KBM-7 (cell line): ENCODE measurements at regions not wholly inside any gene's neighbourhood (a gene's known extent, or its start where the extent isn't known, plus 50 kb on each side); places are given as distances from the start of the nearest gene placed in this dataset.

Experiments
- DNase-seq: peaks from one replicate; pipeline ENCODE4 v3.0.0-alpha.2; 2015
- in situ Hi-C: fragments of 300-500 bp; cut with MboI; formaldehyde crosslinking; loops from 2 replicates; pipeline ENCODE4 v1.14.3; 2020; ENCODE audit warnings: low sequenced_read_pairs, low pct_unique_long_range_greater_than_20kb, mixed read lengths

- in situ Hi-C loops, result no loop called here
- no peak for DNase-seq
These were observed 1494.7 kb upstream of the CDH8 start for GRCh38 chr16:63530974-63531373.

GRCh38 chr16:63530208-63530607 lies 1494.0 kb upstream of the CDH8 start:
- in situ Hi-C loops, result no loop called here
- DNase-seq, result no peak

GRCh38 chr16:63527404-63527803 lies 1491.2 kb upstream of the CDH8 start:
- in situ Hi-C loops, result no loop called here

GRCh38 chr16:63516394-63516793 lies 1480.2 kb upstream of the CDH8 start:
- DNase-seq, result no peak
- in situ Hi-C loops, result no loop called here

More at GRCh38 chr16:63527404-63527803, 1491.2 kb upstream of the CDH8 start:
- no peak for DNase-seq

GRCh38 chr16:63512910-63513309 lies 1476.7 kb upstream of the CDH8 start:
- DNase-seq, result no peak
- in situ Hi-C loops, result no loop called here

- no peak for DNase-seq
- in situ Hi-C loops, result no loop called here
These were observed 1461.2 kb upstream of the CDH8 start for GRCh38 chr16:63497408-63497807.

- no peak for DNase-seq
- in situ Hi-C loops, result no loop called here
These were observed 1460.0 kb upstream of the CDH8 start for GRCh38 chr16:63496282-63496681.

GRCh38 chr16:63488955-63489354 lies 1452.7 kb upstream of the CDH8 start:
- no peak for DNase-seq
- in situ Hi-C loops, result no loop called here

GRCh38 chr16:63481060-63481459 lies 1444.8 kb upstream of the CDH8 start:
- DNase-seq, result no peak
- in situ Hi-C loops, result no loop called here

GRCh38 chr16:63473725-63474124 lies 1437.5 kb upstream of the CDH8 start:
- DNase-seq, result no peak
- in situ Hi-C loops, result no loop called here

- no peak for DNase-seq
- in situ Hi-C loops, result no loop called here
These were observed 1431.3 kb upstream of the CDH8 start for GRCh38 chr16:63467513-63467912.

- in situ Hi-C loops, result no loop called here
- no peak for DNase-seq
These were observed 1426.1 kb upstream of the CDH8 start for GRCh38 chr16:63462316-63462715.

- in situ Hi-C loops, result no loop called here
- peak; percentile 4 for DNase-seq
These were observed 1425.1 kb upstream of the CDH8 start for GRCh38 chr16:63461248-63461841.

- in situ Hi-C loops, result no loop called here
- DNase-seq, result no peak
These were observed 1422.6 kb upstream of the CDH8 start for GRCh38 chr16:63458846-63459245.

- in situ Hi-C loops, result no loop called here
- no peak for DNase-seq
These were observed 1421.6 kb upstream of the CDH8 start for GRCh38 chr16:63457869-63458268.

GRCh38 chr16:63453261-63453660 lies 1417.0 kb upstream of the CDH8 start:
- in situ Hi-C loops, result no loop called here
- no peak for DNase-seq

GRCh38 chr16:63447121-63447520 lies 1410.9 kb upstream of the CDH8 start:
- in situ Hi-C loops, result no loop called here
- no peak for DNase-seq

GRCh38 chr16:63442246-63442645 lies 1406.0 kb upstream of the CDH8 start:
- no peak for DNase-seq

GRCh38 chr16:63426275-63426870 lies 1390.1 kb upstream of the CDH8 start:
- in situ Hi-C loops, result no loop called here
- DNase-seq, result no peak

More at GRCh38 chr16:63442246-63442645, 1406.0 kb upstream of the CDH8 start:
- in situ Hi-C loops, result no loop called here

GRCh38 chr16:63422715-63423114 lies 1386.5 kb upstream of the CDH8 start:
- DNase-seq, result no peak
- in situ Hi-C loops, result no loop called here

- no peak for DNase-seq
- in situ Hi-C loops, result no loop called here
These were observed 1380.5 kb upstream of the CDH8 start for GRCh38 chr16:63416712-63417111.
